ENCODE measurements at regions not wholly inside any gene's neighbourhood (a gene's known extent, or its start where the extent isn't known, plus 50 kb on each side); places are given as distances from the start of the nearest gene placed in this dataset.

GRCh38 chr4:96035727-96036126 is 195.8 kb downstream of the PDHA2 start:
- TF ChIP-seq, protein P1, sequence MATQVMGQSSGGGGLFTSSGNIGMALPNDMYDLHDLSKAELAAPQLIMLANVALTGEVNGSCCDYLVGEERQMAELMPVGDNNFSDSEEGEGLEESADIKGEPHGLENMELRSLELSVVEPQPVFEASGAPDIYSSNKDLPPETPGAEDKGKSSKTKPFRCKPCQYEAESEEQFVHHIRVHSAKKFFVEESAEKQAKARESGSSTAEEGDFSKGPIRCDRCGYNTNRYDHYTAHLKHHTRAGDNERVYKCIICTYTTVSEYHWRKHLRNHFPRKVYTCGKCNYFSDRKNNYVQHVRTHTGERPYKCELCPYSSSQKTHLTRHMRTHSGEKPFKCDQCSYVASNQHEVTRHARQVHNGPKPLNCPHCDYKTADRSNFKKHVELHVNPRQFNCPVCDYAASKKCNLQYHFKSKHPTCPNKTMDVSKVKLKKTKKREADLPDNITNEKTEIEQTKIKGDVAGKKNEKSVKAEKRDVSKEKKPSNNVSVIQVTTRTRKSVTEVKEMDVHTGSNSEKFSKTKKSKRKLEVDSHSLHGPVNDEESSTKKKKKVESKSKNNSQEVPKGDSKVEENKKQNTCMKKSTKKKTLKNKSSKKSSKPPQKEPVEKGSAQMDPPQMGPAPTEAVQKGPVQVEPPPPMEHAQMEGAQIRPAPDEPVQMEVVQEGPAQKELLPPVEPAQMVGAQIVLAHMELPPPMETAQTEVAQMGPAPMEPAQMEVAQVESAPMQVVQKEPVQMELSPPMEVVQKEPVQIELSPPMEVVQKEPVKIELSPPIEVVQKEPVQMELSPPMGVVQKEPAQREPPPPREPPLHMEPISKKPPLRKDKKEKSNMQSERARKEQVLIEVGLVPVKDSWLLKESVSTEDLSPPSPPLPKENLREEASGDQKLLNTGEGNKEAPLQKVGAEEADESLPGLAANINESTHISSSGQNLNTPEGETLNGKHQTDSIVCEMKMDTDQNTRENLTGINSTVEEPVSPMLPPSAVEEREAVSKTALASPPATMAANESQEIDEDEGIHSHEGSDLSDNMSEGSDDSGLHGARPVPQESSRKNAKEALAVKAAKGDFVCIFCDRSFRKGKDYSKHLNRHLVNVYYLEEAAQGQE (IDR thresholded peaks at IDR 0.05; ENCODE audit: insufficient replicate concordance, low read depth), result no peak
- TF ChIP-seq, protein P2, sequence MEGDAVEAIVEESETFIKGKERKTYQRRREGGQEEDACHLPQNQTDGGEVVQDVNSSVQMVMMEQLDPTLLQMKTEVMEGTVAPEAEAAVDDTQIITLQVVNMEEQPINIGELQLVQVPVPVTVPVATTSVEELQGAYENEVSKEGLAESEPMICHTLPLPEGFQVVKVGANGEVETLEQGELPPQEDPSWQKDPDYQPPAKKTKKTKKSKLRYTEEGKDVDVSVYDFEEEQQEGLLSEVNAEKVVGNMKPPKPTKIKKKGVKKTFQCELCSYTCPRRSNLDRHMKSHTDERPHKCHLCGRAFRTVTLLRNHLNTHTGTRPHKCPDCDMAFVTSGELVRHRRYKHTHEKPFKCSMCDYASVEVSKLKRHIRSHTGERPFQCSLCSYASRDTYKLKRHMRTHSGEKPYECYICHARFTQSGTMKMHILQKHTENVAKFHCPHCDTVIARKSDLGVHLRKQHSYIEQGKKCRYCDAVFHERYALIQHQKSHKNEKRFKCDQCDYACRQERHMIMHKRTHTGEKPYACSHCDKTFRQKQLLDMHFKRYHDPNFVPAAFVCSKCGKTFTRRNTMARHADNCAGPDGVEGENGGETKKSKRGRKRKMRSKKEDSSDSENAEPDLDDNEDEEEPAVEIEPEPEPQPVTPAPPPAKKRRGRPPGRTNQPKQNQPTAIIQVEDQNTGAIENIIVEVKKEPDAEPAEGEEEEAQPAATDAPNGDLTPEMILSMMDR (IDR thresholded peaks at IDR 0.05; ENCODE audit: insufficient read depth, low read length), result peak; percentile 19
- TF ChIP-seq POLR2AphosphoS5 (IDR thresholded peaks at IDR 0.05; ENCODE audit: low read depth), result no peak
- no peak for TF ChIP-seq GABPA (IDR thresholded peaks at IDR 0.05; ENCODE audit: low read depth)
- TF ChIP-seq SPI1 (IDR thresholded peaks at IDR 0.05; ENCODE audit: borderline replicate concordance, low read depth), result no peak

All from HL-60 (cell line).